HS-27A (cell line): ENCODE measurements at regions not wholly inside any gene's neighbourhood (a gene's known extent, or its start where the extent isn't known, plus 50 kb on each side); places are given as distances from the start of the nearest gene placed in this dataset.
"Not testable (repeated sequence)": the region's sequence is repeated elsewhere in the genome, so short reads cannot be mapped to it uniquely, and the experiment has no call there.

Experiments
- DNase-seq: peaks from one replicate; pipeline ENCODE4 v3.0.0-alpha.2; 2012; ENCODE audit warnings: low read depth, missing footprints

DNA sequence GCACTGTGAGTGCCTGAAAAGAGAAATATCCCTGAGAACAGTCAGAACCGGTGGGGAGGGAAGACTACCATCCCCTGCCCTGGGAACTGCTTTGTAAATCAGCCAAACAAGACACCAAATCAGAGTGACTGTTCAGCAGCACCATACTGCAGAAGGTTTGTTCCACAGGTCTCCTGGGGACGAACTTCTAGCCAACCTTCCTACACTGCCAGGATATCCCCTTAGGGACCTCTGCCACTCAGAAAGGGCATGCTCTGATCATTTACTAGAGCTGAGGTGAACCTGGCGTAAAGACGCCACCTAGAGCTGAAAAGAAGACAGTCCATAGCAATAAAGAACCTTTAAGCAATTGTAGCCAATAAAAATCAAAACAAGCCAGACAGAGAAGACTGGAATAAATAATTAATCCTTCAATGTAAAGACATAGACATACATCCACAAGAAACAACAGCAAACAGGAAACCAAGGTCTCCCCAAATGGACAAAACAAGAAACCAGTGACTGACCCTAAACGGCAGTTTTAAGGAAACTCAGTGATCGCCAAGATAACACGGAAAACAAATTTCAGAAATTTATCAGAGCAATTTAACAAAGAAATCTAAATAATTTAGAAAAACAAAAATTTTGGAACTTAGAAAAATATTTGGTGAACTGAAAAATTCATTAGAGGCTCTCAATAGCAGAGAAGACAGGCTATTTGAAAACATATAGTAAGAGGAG lies 228.1 kb upstream of the AMIGO2 start:
- peak; percentile 46 for DNase-seq

- not testable (repeated sequence) for DNase-seq
Observed at GRCh38 chr12:47306773-47307679, 227.3 kb upstream of the AMIGO2 start.

DNA sequence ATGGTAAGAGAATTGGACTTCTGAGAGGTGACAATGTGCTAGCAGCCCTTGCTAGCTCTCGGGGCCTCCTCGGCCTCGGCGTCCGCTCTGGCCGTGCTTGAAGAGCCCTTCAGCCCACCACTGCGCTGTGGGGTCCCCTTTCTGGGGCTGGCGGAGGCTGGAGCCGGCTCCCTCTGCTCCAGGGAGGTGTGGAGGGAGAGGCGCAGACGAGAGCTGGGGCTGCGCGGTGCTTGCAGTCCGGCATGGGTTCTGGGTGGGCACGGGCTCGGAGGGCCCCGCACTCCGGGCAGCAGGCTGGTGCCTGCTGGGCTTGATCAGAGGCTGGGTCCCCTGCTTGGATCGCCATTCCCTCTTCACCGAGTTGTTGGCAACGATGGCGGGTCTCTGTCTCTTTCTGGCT lies 226.4 kb upstream of the AMIGO2 start:
- no peak for DNase-seq

GRCh38 chr12:47305464-47305863 lies 225.7 kb upstream of the AMIGO2 start:
- no peak for DNase-seq

DNA sequence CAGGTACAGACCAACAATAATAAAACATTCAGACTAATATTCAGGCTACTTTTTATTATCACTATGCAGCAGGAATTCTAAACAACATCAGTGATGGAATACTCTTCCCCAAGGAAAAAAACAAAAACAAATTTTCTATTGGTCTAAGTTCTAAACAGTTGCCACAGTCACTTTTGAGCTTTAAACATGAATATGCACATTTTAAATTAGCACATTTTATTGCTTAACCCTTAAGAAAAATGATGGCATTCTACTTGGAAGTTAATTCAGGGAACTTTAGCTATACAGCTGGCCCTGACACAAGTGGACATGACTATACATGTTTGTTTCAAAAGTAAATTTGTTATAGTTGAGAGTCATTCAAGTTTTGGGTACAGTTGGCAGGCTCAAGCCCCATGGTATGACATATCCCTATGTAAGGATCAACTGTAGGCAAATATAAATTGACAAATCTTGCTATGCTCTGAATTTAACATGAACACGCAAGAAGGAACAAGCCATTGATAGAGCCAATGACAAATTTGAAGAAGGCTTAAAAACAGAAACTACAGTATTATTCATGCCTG lies 224.3 kb upstream of the AMIGO2 start:
- DNase-seq = no peak

GRCh38 chr12:47303207-47303606 lies 223.4 kb upstream of the AMIGO2 start:
- no peak for DNase-seq

- no peak for DNase-seq
Observed at GRCh38 chr12:47302111-47302671, 222.4 kb upstream of the AMIGO2 start.

- no peak for DNase-seq
Observed at GRCh38 chr12:47299586-47299985, 219.8 kb upstream of the AMIGO2 start.

DNA sequence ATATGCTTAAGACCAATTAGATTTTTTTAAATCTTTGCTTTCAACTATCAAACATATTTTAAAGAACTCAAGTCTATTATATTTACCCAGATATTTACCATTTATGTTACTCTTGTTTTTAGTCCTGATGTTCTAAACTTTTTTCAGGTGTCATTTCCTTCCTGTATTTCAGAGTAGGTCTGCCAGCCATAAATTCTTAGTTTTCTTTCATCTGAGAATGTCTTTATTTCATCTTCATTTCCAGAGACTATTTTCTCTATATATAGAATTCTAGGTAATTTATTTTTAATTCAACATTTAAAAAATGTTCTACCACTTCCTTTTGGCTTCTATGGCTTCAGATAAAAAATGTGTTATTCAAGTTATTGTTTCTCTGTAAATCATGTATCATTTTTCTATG lies 218.2 kb upstream of the AMIGO2 start:
- DNase-seq = no peak

DNA sequence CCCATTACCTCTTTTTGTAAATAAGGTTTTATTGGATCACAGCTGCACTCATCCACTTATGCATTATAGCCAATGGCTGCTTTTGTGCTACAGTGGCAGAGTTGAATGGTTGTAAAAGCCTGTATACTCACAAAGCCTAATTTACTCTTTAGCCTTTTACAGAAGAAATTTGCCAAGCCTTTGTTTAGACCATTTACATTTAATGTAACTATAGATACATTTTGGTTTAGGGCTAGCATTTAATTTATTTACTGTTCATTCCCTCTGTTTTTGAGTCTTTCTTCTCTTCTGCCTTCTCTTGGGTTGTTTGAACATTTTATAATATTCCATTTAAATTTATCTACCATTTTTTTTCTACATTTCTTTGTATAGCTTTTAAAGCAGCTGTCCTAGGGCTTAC lies 217.1 kb upstream of the AMIGO2 start:
- no peak for DNase-seq

- no peak for DNase-seq
Observed at GRCh38 chr12:47293406-47293805, 213.6 kb upstream of the AMIGO2 start.

- no peak for DNase-seq
Observed at GRCh38 chr12:47286676-47287075, 206.9 kb upstream of the AMIGO2 start.
